GM21360 (cell line): ENCODE measurements at regions not wholly inside any gene's neighbourhood (a gene's known extent, or its start where the extent isn't known, plus 50 kb on each side); places are given as distances from the start of the nearest gene placed in this dataset.
A peak's percentile ranks its signal among the peaks of the same experiment; 100 is the strongest.
"Not testable (repeated sequence)": the region's sequence is repeated elsewhere in the genome, so short reads cannot be mapped to it uniquely, and the experiment has no call there.

Experiments
- ATAC-seq: cut with Tn5 transposase; IDR thresholded peaks from one replicate; pipeline ENCODE4 v1.9.1; 2021; ENCODE audit warnings: mild to moderate bottlenecking, moderate library complexity; ENCODE audit not compliant: unreplicated experiment

- no peak for ATAC-seq
These were observed 52.5 kb upstream of the RESF1 start for GRCh38 chr12:31906557-31907301.

DNA sequence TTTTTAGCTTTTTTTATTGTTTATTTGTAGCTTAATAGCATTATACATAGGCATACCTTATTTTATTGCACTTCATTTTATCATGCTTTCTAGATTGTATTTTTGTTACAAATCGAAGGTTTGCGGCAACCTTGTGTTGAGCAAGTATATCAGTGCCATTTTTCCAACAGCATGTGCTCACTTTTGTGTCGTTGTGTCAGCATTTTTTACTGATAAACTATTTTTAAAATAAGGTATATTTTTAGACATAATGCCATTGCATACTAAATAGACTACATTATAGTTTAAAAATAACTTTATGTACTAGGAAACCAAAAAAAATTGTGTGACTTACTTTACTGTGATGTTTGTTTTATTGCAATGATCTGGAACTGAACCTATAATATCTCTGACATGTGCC is 56.2 kb upstream of the RESF1 start:
- ATAC-seq, result no peak

DNA sequence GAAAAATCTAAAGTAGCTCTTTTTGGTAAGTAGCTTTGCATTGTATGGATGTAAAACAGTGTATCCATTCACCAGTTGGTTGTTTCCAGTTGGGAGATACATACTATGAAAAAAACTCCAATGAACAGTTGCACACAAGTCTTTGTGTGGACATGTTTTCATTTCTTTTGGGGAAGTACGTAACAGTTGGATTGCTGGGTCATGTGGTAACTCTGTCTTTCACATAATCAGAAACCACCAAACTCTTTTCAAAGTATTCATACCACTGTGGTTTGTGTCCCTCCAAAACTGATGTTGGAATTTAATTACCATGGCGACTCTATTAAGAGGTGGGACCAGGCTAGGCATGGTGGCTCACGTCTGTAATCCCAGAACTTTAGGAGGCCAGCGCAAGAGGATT is 58.9 kb upstream of the RESF1 start:
- ATAC-seq, result no peak

DNA sequence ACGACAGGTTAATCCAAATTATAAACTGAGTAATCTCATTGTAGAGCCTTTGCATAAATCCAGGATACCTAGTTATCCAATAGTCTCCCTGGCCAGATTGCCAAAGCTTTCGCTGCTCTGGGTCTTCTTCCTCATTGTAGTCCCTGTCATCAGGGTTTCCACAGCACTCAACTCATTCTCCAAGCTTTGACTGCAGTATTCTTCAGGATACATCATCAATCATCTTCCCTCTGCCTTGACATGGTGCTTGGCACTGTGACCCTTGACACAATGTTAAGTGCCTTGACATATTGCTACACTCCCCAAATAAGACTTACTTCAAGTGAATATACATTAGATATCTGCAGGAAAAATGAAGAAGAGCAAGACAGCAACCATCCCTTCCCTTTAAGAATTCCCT is 60.1 kb upstream of the RESF1 start:
- no peak for ATAC-seq

GRCh38 chr12:31897781-31898503 is 61.3 kb upstream of the RESF1 start:
- ATAC-seq, result no peak

- ATAC-seq, result not testable (repeated sequence)
These were observed 62.1 kb upstream of the RESF1 start for GRCh38 chr12:31897092-31897491.

GRCh38 chr12:31896514-31897039 is 62.6 kb upstream of the RESF1 start:
- peak; percentile 96 for ATAC-seq

GRCh38 chr12:31895449-31896150 is 63.6 kb upstream of the RESF1 start:
- ATAC-seq, result no peak

DNA sequence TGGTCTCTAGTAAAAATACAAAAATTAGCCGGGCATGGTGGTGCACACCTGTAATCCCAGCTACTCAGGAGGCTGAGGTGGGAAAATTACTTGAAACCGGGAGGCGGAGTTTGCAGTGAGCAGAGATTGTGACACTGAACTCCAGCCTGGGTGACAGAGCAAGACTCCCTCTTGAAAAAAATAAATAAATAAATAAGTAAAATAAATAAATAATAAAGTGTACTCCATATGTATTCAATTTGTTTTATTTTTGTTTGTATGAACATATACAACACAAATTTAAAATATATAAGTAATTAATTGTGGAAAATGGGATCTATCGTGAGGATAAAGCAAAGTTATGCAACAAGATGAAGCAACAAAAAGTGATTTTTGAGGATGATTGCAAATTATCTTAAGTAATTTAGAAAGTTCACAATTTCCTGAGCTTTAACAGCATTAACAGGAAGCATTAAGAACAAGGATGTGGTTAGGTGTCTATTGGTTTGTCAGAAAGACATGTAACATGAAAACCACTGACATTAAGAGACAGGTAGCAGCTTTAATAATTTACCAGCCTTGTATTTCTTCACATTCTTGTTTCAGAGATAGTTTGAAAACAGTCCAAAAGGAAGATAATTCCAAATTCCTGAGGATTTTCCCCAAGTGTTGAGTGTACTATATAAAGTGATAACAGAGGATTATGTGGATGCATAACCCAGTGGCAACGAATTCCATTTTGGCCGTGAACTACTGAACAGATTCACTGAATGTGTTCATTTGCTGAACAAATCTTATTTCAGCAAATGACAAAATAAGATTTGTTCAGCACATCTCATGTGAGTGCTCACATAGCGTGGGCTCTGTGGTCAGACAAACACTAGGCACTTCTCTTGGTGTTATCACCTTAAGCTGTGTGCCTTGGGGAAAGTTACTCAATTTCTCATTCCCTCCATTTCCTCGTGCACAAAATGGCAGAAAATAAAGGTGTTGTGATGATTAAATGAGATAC is 68.6 kb upstream of the RESF1 start:
- ATAC-seq, result no peak

GRCh38 chr12:31887109-31887811 is 72.0 kb upstream of the RESF1 start:
- ATAC-seq, result no peak

- ATAC-seq, result not testable (repeated sequence)
These were observed 76.5 kb upstream of the RESF1 start for GRCh38 chr12:31882682-31883081.

GRCh38 chr12:31880340-31880739 is 78.9 kb upstream of the RESF1 start:
- no peak for ATAC-seq

DNA sequence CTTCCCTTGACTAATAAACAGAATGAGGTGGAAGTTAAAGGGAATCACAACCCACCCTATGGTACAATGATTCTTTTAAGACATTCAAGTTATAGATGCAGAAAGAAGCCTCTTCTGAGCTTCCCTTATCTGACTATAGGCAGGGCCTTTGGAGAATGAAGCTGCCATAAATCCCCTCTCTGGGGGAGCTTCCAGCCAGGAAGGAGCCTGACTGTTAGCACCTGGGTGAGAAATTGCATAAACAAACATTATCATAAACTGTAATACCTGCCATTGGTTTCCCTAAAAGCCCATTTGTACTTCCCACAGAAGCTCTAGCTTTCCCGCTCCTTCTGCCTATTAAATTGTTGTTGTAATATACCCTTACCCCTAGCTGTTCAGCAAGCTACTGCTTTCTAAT is 81.3 kb upstream of the RESF1 start:
- no peak for ATAC-seq

GRCh38 chr12:31876568-31877424 is 82.4 kb upstream of the RESF1 start:
- ATAC-seq, result no peak

DNA sequence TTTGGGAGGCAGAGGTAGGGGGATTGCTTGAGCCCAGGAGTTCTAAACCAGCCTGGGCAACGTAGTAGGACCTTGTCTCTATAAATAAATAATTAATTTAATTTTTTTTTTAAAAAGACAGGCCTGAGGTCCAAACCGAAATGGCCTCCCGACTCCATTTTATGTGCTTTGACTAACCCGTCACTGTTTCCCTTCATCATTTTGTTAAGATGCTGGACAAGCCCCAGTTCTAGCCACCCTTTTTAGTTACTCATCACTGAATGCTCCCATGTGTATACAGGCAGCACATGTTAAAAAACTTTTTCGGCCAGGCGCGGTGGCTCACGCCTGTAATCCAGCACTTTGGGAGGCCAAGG is 83.6 kb upstream of the RESF1 start:
- no peak for ATAC-seq

DNA sequence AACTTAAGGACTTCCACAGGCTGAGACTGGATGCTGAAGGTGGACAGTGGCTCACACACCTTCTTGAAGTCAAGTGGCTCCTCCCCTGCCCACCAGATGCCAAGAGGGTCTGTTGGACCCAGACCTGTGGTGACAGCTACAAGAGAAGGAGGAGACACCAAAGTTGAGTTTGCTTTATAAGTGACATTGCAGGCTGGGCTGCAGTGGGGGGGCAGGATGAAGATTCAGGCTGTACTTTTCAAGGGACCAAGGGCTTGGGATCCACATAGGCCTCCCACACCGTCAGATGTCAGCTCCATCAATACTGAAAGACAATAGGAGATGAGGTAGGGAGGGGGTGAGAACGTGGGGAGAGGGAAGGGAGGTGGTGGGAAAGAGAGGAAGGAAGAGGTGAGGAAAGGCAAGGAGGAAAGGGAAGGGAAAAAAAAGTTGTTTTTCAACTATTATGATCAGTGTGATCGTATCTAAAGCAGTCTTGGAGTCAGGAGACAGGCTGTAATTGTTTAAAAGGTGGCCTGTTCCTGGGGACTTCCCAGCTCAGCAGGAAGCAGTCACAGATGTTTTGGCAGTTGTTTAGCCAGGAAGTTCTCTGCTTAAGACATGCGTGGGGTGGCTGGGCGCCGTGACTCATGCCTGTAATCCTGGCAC is 84.1 kb upstream of the RESF1 start:
- ATAC-seq, result peak; percentile 89

- no peak for ATAC-seq
These were observed 86.2 kb upstream of the RESF1 start for GRCh38 chr12:31872831-31873604.

DNA sequence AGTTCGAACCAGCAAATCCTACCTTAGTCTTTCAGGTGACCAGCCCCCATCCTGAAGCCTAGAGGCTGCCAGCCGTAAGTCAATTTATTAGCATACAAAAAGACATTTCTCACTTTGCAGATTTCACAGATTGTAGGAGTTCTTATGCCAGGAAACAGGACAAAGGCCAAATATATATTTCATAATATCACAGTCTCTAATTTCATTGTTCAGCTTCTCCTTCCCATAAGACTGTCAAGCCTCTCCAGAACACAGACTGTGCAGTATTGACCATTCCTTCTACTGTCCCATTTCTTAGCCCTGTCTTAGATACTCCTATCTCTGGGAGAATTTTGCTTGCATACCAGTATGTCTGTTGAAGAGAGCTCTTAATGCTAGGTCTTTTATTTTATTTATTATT is 89.2 kb upstream of the RESF1 start:
- ATAC-seq, result no peak
